Tibial artery (tissue), 4 donors: ENCODE measurements at regions not wholly inside any gene's neighbourhood (a gene's known extent, or its start where the extent isn't known, plus 50 kb on each side); places are given as distances from the start of the nearest gene placed in this dataset.

Experiments used
- DNase-seq, 2 donors: peaks; one replicate each; pipeline ENCODE4 v3.0.0-alpha.2; 2019
- H3K27ac ChIP-seq, 2 donors: fragments of 200-600 bp; sonication (generic) in 1 of 2; 1 replicate in 1 of 2; 2 replicates in 1 of 2; pipeline ENCODE4 v1.5.1; 2018 to 2019; ENCODE audit warnings: mild to moderate bottlenecking in 1 of 2
- H3K27me3 ChIP-seq, 2 donors: fragments of 200-600 bp; sonication (generic) in 1 of 2; one replicate each; pipeline versions ENCODE4 v1.5.1 to v1.6.0; 2016 to 2019
- H3K36me3 ChIP-seq, 3 donors: fragments of 200-600 bp; sonication (generic) in 2 of 3; one replicate each; pipeline ENCODE4 v1.5.1; 2016 to 2019; ENCODE audit warnings: mild to moderate bottlenecking in 2 of 3
- H3K4me1 ChIP-seq, 4 donors: fragments of 200-600 bp; sonication (generic) in 2 of 4; 1 replicate in 3 of 4; 2 replicates in 1 of 4; pipeline ENCODE4 v1.5.1; 2016 to 2019
- H3K4me3 ChIP-seq, 2 donors: fragments of 200-600 bp; sonication (generic) in 1 of 2; 1 replicate in 1 of 2; 2 replicates in 1 of 2; pipeline ENCODE4 v1.5.1; 2018 to 2019; ENCODE audit warnings: mild to moderate bottlenecking in 2 of 2
- H3K9me3 ChIP-seq, 3 donors: fragments of 200-600 bp; sonication (generic) in 1 of 3; one replicate each; pipeline ENCODE4 v1.5.1; 2016 to 2019
- intact Hi-C: fragments of 100-400 bp; cut with DNase I; formaldehyde crosslinking; loops from one replicate; pipeline ENCODE4 v1.15.0; 2023; ENCODE audit warnings: low total_unique reads
- TF ChIP-seq, protein P1 (sequence below), 2 experiments: fragments of 200-600 bp in 1 of 2; fragments of 450-650 bp in 1 of 2; IDR thresholded peaks; one replicate each; pipeline ENCODE4 v1.5.1; 2017 to 2019; ENCODE audit warnings: antibody characterized with exemption in 2 of 2, mild to moderate bottlenecking in 1 of 2, moderate library complexity in 1 of 2

- no peak overlapping the region for H3K27ac ChIP-seq
- DNase-seq = no peak
- no peaks in the 10 kb centered on the region for H3K4me1 ChIP-seq
- no peak overlapping the region for H3K4me3 ChIP-seq
- TF ChIP-seq, protein P1, sequence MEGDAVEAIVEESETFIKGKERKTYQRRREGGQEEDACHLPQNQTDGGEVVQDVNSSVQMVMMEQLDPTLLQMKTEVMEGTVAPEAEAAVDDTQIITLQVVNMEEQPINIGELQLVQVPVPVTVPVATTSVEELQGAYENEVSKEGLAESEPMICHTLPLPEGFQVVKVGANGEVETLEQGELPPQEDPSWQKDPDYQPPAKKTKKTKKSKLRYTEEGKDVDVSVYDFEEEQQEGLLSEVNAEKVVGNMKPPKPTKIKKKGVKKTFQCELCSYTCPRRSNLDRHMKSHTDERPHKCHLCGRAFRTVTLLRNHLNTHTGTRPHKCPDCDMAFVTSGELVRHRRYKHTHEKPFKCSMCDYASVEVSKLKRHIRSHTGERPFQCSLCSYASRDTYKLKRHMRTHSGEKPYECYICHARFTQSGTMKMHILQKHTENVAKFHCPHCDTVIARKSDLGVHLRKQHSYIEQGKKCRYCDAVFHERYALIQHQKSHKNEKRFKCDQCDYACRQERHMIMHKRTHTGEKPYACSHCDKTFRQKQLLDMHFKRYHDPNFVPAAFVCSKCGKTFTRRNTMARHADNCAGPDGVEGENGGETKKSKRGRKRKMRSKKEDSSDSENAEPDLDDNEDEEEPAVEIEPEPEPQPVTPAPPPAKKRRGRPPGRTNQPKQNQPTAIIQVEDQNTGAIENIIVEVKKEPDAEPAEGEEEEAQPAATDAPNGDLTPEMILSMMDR (IDR thresholded peaks at IDR 0.05) = no peak
- no peaks in the 10 kb centered on the region for H3K27me3 ChIP-seq
- intact Hi-C loops = no loop called here
- H3K9me3 ChIP-seq = no peaks in the 10 kb centered on the region
- no peaks in the 10 kb centered on the region for H3K36me3 ChIP-seq
Measured at GRCh38 chr1:192926736-192927135, 117.9 kb downstream of the RGS2 start.

GRCh38 chr1:192927496-192927895 lies 118.7 kb downstream of the RGS2 start:
- H3K4me1 ChIP-seq = no peaks in the 10 kb centered on the region
- TF ChIP-seq, protein P1 (IDR thresholded peaks at IDR 0.05) = no peak
- H3K36me3 ChIP-seq = no peaks in the 10 kb centered on the region
- no peak for DNase-seq
- H3K4me3 ChIP-seq = no peak overlapping the region
- H3K9me3 ChIP-seq = no peaks in the 10 kb centered on the region
- no peaks in the 10 kb centered on the region for H3K27me3 ChIP-seq
- H3K27ac ChIP-seq = no peak overlapping the region
- intact Hi-C loops = no loop called here

- no peak overlapping the region for H3K4me3 ChIP-seq
- H3K9me3 ChIP-seq = no peaks in the 10 kb centered on the region
- no peaks in the 10 kb centered on the region for H3K27me3 ChIP-seq
- no peaks in the 10 kb centered on the region for H3K4me1 ChIP-seq
- no peaks in the 10 kb centered on the region for H3K36me3 ChIP-seq
- no peak overlapping the region for H3K27ac ChIP-seq
- intact Hi-C loops = no loop called here
- TF ChIP-seq, protein P1 (IDR thresholded peaks at IDR 0.05) = no peak
- no peak for DNase-seq
Measured at GRCh38 chr1:192929597-192929996, 120.8 kb downstream of the RGS2 start.

DNA sequence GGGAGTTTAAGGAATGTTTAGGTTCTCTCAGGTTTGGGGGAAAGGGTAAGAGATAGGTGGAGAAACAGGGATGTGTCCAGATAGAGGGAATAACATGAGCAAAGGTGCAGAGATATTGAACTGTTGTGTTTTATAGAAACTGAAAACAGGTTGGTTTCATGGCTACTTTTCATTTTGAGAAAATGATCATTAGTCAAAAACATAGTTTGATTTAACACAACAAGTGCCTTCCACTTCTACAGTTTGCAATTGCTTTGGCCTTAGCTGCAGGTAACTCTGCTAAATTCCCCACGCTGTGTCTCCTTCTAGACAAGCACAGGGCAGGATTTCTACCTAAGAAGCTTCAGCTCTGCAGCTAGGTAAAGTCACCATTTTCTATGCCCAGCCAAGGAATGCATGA lies 124.9 kb downstream of the RGS2 start:
- no peak overlapping the region for H3K27ac ChIP-seq
- intact Hi-C loops = no loop called here
- H3K4me3 ChIP-seq = no peak overlapping the region
- no peaks in the 10 kb centered on the region for H3K4me1 ChIP-seq
- DNase-seq = no peak
- no peaks in the 10 kb centered on the region for H3K27me3 ChIP-seq
- H3K36me3 ChIP-seq = no peaks in the 10 kb centered on the region
- H3K9me3 ChIP-seq = no peaks in the 10 kb centered on the region
- TF ChIP-seq, protein P1 (IDR thresholded peaks at IDR 0.05) = no peak

DNA sequence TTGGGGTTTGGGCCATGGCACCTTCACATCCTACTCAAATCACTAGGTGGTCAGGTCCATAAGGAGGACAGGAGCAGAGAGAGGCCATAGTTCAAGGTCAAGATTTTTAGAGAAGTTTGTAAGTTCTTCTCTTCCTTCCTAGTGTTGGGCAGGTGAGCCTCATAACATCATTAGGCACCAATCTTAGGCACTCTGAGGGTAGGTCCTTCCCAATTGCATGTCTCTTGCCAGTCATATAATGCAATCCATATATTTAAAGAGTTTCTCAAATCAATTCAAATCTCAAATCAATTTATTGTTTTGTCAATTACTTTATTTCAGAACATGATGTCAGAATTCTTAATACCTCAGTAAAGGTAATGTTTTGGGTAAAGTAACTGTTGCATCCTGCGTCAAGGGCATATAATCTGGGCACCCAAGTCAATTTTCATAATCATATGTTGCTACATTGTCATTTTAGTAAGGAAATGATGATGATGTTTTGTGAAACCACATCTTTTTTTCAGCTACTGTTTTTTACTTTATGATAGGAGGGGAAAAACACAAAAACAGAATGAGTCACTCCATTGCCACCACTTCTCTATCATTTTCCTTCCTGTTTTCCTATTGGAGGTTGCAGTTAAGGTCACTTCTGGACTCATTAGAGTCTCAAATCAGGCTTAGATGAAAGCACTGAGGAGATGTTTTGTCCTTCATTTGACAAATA lies 122.7 kb downstream of the UCHL5 start:
- intact Hi-C loops = no loop called here
- DNase-seq = no peak
- TF ChIP-seq, protein P1 (IDR thresholded peaks at IDR 0.05) = no peak
- Histone ChIP-seq H3K36me3 (no peaks in the 10 kb centered on the region), H3K27me3 (no peaks in the 10 kb centered on the region), H3K9me3 (no peaks in the 10 kb centered on the region), H3K4me3 (no peak overlapping the region), H3K4me1 (no peaks in the 10 kb centered on the region), H3K27ac (no peak overlapping the region)

GRCh38 chr1:192937128-192937527 lies 122.0 kb downstream of the UCHL5 start:
- intact Hi-C loops = no loop called here
- no peaks in the 10 kb centered on the region for H3K36me3 ChIP-seq
- no peaks in the 10 kb centered on the region for H3K4me1 ChIP-seq
- no peak overlapping the region for H3K4me3 ChIP-seq
- H3K27me3 ChIP-seq = no peaks in the 10 kb centered on the region
- no peaks in the 10 kb centered on the region for H3K9me3 ChIP-seq
- no peak overlapping the region for H3K27ac ChIP-seq
- TF ChIP-seq, protein P1 (IDR thresholded peaks at IDR 0.05) = no peak
- DNase-seq = no peak
